Amniotic stem cell (primary cell): ENCODE measurements at regions not wholly inside any gene's neighbourhood (a gene's known extent, or its start where the extent isn't known, plus 50 kb on each side); places are given as distances from the start of the nearest gene placed in this dataset.
"Not testable (repeated sequence)": the region's sequence is repeated elsewhere in the genome, so short reads cannot be mapped to it uniquely, and the experiment has no call there.

Experiments
- DNase-seq: peaks from one replicate; lab custom pipeline; 2025; lab: John Stamatoyannopoulos, UW

- DNase-seq: no peak
Observed at GRCh38 chr3:59256230-59256629, 206.4 kb upstream of the CFAP20DC start.

DNA sequence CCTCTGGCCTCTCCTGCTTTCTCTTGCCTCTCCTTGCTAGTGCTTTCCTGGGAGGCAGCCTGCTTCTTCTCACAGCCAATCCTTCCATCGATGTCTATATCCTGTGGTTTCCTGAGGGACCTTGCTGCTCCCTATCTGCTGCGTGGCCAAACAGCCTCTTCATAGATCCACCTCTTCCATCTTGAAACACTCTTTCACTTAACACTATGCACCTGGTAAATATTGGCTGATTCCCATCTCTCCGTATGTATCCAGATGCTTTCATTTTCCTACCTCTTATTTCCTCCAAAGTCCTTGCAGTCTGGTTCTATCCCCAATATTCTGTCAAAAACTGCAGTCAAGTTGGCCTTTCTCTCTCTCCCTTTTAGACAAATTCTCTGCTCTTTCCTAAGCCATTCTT lies 205.2 kb upstream of the CFAP20DC start:
- DNase-seq: no peak

- DNase-seq: no peak
Observed at GRCh38 chr3:59254433-59254832, 204.6 kb upstream of the CFAP20DC start.

DNA sequence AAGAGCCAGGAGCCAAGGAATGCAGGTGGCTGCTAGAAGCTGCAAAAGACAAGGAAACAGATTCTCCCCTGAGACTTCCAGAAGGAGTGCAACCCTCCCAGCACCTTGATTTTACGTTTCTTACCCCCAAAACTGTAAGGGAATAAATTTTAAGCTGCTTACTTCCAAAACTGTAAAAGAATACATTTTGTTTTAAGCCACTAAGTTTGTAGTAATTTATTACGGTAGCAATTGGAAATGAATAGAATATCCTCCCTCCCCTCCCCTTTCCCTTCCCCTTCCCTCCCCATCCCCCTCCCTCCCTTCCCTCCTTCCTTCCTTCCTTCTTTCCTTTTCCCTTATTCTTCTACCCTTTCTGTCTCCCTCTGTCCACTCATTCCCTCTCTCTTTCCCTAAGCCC lies 203.7 kb upstream of the CFAP20DC start:
- no peak for DNase-seq

DNA sequence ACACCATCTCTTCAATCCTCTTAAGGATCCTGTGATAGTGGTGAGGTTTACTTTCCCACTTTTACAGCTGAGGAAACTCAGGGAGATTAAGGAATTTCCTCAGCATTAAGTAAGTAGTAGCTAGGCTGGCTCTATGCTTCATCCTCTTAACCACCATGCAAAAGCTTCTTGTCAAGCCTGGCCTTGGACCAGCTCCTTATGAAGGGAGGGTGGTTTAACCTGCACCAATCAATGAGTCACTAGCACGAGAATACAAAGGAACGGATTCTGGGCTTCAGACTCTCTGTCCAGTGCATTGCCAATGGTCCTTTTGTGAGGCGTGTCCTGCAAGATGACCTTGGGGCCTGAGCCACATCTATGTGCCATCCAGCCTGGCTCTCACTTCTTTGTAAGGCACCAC lies 202.0 kb upstream of the CFAP20DC start:
- no peak for DNase-seq

DNA sequence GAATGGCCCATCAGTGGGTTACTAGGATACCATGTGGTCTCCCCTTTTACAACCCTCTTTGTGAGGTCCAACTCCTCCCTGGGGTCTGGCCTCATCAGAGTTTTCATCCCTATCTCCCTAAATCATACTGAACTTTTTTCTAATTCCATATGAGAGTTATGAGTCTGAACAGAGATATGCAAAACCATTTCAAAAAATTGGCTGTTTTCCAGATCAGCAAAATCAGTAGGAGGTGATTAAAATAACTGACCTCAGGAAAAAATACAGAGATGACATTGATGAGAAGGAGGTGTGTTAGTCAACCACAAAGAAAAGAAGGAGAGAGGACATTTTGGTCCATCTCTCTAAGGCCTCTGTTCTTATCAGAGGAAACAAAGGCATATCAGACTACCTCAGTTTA lies 200.8 kb upstream of the CFAP20DC start:
- no peak for DNase-seq

DNA sequence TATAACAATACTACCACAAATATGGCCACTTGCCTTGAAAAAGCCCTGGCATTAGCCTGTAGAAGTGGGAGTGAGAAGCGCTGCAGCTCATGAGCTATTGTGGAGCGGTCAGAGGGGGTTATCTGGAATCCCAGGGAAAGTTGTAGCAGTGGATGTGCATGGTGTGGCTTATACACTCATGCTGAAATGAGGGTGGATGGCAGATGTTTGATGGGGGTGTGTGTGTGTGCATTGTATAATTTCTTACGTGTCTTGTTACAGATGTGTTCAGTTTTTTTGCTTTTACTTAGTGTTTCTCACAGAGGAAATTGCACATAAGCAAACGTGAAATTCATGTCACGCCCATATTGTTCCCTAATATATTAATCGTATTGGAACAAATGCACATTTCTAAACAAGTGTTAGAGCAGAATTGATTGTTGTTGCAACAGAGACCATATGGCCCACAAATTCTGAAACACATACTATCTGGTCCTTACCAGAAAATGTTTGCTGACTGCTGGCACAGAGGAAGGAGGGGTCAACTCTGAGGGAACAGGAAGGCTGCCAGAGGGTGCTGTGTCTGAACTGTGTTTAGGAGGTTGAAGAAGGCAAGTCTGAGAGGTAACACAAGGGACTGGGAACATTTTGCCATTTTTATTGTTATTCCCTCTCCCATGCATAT lies 200.0 kb upstream of the CFAP20DC start:
- no peak for DNase-seq

- DNase-seq: no peak
Observed at GRCh38 chr3:59249004-59249403, 199.2 kb upstream of the CFAP20DC start.

DNA sequence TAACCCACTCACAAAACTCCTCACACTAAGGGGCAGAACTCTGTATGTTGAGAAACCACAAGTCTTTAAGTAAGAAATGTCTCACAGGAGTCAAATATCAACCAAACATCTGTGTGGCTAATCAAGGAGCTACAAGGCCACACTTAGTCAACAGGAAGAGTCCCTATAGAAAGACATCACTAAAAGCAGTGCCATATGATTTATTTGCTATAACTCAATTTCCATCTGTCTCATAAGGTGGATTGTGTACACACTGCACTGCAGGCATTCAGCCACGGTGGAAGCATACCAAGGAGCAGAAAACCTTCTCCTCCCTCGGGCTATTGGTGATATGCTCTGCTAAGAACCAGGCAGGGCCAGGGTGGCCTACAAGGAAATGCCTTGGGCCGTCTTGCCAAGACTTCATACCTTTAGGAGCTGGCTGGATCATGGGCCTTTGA lies 197.6 kb upstream of the CFAP20DC start:
- DNase-seq: no peak

DNA sequence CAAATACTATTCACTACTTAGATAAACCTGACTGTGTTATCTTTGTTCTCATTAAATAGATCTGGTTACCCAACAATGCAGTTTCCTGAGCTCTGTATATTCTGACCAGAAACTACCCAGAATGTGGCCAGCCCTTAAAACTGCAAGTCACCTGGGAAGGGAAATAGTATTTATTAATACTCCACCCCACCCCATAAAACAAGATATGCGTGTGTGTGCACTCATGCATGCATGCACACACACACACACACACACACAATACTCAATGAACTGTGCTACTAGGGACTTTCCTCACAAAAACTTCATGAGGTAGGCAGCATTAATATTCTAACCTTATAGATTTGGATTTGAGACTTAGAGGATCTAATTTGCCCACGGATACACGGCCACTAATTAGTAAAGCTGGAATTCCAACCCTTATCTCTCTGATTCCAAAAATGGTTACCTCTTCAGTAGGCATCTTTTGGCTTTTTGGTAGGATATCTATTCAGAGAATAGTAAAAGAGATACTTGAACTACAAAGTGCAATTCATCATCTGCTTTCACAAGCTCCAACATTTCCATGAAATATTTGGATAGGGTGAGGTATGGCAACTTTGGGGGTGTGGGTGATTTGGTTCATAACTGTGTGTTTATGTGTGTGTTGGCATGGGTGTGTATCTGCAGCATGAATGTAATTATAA lies 197.0 kb upstream of the CFAP20DC start:
- no peak for DNase-seq

DNA sequence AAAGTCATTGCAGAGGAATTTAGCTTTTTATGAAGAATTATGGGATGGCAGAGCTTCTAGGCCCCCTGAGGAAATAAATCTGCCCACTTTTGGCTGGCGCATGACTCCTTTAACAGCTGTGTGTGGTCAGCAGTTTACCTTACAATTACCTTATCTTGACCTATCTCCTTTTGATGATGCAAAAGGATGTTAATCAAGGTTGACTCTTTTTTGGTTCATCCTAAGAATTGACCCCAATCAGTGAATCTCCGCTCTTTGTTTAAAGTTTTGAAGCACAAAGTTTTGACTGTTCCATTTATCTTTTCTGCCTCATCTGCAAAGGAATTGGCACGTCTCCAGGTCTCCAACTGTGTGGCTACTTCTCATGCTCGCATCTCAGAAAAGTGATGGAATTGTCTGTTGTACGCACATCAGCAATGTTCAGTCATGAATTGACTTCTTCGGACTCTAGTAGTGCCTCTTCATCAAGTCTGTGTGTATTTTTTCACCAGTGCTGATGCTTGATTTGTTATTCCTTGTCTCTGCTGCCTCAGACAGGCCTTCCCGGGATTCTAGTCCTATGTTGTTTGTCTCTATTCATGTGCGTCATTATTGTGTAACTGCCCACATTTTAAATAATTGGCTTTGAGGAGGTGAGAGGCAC lies 196.2 kb upstream of the CFAP20DC start:
- no peak for DNase-seq

DNA sequence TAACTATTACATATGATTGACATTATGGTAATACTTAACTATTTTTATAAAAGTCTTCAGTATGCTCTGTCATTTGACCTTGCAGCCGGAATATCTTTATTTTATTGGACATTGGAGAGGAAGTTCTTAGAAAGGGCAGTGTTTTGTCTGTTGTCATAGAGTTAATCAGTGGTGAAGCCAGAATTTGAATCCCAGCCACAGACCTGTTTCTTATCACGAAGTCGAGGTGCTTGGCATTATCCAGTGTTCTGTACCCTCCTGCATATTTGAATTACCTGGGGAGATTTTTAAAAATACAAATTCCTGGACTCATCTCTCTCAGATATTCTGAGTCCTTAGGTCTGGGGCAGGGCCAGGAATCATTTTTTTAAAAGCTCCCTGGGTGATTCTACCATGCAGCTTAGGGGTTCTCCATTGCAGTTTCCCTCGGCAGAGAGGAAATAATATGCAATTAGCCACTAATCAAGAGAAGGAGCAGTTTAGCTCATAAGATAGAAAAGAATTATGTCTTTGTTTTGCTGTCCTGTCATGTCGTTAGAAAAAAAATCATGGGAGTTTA lies 195.6 kb upstream of the CFAP20DC start:
- DNase-seq: no peak

GRCh38 chr3:59244343-59244742 lies 194.5 kb upstream of the CFAP20DC start:
- no peak for DNase-seq

DNA sequence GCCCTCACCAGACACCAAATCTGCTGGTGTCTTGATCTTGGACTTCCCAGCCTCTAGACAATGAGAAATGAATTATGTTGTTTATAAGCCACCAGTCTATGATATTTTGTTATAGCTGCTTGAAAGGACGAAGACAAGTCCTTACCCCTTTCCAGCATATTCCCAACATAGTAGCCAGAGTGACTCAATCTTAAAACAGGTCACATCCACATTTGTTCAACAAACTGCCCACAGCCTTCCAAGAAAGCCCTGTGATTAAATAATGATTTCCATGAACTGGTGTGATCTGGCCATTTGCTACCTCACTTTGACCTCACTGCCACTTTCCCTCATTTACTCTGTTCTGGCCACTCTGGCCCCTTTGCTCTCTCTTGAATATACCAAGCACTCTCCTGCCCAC lies 193.7 kb upstream of the CFAP20DC start:
- DNase-seq: no peak

DNA sequence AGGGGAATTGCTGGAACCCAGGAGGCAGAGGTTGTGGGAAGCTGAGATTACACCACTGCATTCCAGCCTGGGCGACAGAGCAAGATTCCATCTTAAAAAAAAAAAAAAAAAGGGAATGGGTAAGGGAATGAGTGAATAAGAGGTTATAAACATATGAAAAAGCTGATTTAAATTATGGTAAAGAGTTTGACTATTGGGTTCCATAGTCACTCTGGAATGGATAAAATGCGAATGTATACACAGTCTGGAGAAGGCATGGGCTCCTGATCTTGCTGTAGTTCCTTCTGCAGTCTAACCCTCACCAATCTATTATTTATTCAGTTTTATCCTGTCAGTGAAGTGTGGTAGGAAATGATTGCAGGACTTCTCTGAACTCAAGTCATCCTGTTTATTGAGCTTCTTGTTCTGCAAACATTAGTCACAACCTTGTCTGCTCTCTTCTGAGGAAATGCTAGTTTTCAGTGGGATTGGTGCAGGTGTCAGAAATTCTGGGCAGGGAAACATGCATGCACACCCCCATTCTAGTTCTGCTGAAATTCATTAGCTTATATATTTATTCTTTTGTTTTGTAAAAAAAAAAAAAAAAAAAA lies 190.9 kb upstream of the CFAP20DC start:
- no peak for DNase-seq

DNA sequence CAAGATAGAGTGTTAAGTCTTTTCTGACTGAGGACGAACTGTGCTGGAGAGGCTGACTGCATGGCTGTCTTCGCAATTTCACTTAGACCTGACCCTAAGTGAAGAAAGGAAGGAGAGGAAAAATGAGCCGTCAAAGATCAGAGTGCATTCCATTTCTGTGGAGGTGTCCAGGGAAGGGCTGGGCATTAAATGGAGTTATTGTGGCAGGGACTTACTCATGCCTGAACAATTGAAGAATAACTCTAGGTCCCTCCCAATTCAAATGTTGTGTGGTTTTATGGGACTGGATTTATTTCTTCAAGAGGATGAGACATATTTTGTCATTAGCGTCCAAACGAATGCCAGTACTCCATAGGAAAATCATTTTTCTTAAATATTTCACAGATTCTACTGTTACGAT lies 187.3 kb upstream of the CFAP20DC start:
- no peak for DNase-seq

- DNase-seq: no peak
Observed at GRCh38 chr3:59235634-59236012, 185.8 kb upstream of the CFAP20DC start.

GRCh38 chr3:59234884-59235633 lies 185.2 kb upstream of the CFAP20DC start:
- DNase-seq: no peak

- DNase-seq: not testable (repeated sequence)
Observed at GRCh38 chr3:59230379-59230778, 180.6 kb upstream of the CFAP20DC start.

GRCh38 chr3:59213860-59214259 lies 164.0 kb upstream of the CFAP20DC start:
- DNase-seq: no peak

- peak; percentile 1 for DNase-seq
Observed at GRCh38 chr3:59212128-59212779, 162.4 kb upstream of the CFAP20DC start.
